Mesenchymal stem cell (in vitro differentiated cells and primary cell): ENCODE measurements at regions not wholly inside any gene's neighbourhood (a gene's known extent, or its start where the extent isn't known, plus 50 kb on each side); places are given as distances from the start of the nearest gene placed in this dataset.

Experiments used
- DNase-seq: peaks from one replicate; pipeline ENCODE4 v3.0.0-alpha.2; 2013
- H2AFZ ChIP-seq: one replicate; pipeline ENCODE4 v1.6.1; 2013; ENCODE audit warnings: low read depth, mild to moderate bottlenecking, control low read depth, inconsistent platforms, low read length, moderate library complexity
- H2AK5ac ChIP-seq: 2 replicates; pipeline ENCODE4 v1.6.1; 2013; ENCODE audit warnings: low read length, moderate library complexity, mild to moderate bottlenecking, inconsistent platforms; ENCODE audit not compliant: severe bottlenecking
- H2BK120ac ChIP-seq: one replicate; pipeline ENCODE4 v1.6.1; 2013; ENCODE audit warnings: low read depth, mild to moderate bottlenecking, inconsistent platforms, low read length, moderate library complexity
- H2BK12ac ChIP-seq, 2 experiments: one replicate each; pipeline ENCODE4 v1.6.1; 2013; ENCODE audit warnings: inconsistent platforms in 2 of 2, low read length in 2 of 2, mild to moderate bottlenecking in 2 of 2, moderate library complexity in 2 of 2, control low read depth in 1 of 2
- H2BK15ac ChIP-seq: one replicate; pipeline ENCODE4 v1.6.1; 2013; ENCODE audit warnings: mild to moderate bottlenecking, low read depth, inconsistent platforms; ENCODE audit not compliant: poor library complexity, severe bottlenecking
- H2BK5ac ChIP-seq: 2 replicates; pipeline ENCODE4 v1.6.1; 2013; ENCODE audit warnings: low read depth, mild to moderate bottlenecking, low read length, control low read depth, inconsistent platforms; ENCODE audit not compliant: poor library complexity, severe bottlenecking
- H3K14ac ChIP-seq, 2 experiments: one replicate each; pipeline ENCODE4 v1.6.1; 2013; ENCODE audit warnings: inconsistent platforms in 2 of 2, low read length in 2 of 2, control low read depth in 1 of 2, mild to moderate bottlenecking in 1 of 2, moderate library complexity in 1 of 2
- H3K18ac ChIP-seq, 2 experiments: one replicate each; pipeline ENCODE4 v1.6.1; 2013; ENCODE audit warnings: inconsistent platforms in 2 of 2, low read length in 2 of 2, control low read depth in 1 of 2, low read depth in 1 of 2, mild to moderate bottlenecking in 1 of 2
- H3K23ac ChIP-seq, 2 experiments: one replicate each; pipeline ENCODE4 v1.6.1; 2013; ENCODE audit warnings: inconsistent platforms in 2 of 2, low read length in 2 of 2, mild to moderate bottlenecking in 2 of 2, moderate library complexity in 2 of 2, control low read depth in 1 of 2
- H3K27ac ChIP-seq: 2 replicates; pipeline ENCODE4 v1.5.1; 2013; ENCODE audit warnings: mild to moderate bottlenecking, moderate library complexity, low read length, control low read depth, inconsistent platforms; ENCODE audit not compliant: poor library complexity, severe bottlenecking
- H3K27me3 ChIP-seq, 2 experiments: 2 replicates each; pipeline versions ENCODE4 v1.6.1 to v1.7.0; 2013; ENCODE audit warnings: low read length in 2 of 2, mild to moderate bottlenecking in 2 of 2, moderate library complexity in 2 of 2, control low read depth in 1 of 2, inconsistent platforms in 1 of 2; ENCODE audit not compliant: control insufficient read depth in 1 of 2, insufficient read depth in 1 of 2
- H3K36me3 ChIP-seq, 2 experiments: 2 replicates each; pipeline versions ENCODE4 v1.6.1 to v1.7.0; 2013; ENCODE audit warnings: low read length in 2 of 2, control low read depth in 1 of 2, inconsistent platforms in 1 of 2, low read depth in 1 of 2, mild to moderate bottlenecking in 1 of 2; ENCODE audit not compliant: insufficient read depth in 2 of 2, control insufficient read depth in 1 of 2
- H3K4ac ChIP-seq, 2 experiments: one replicate each; pipeline ENCODE4 v1.6.1; 2013; ENCODE audit warnings: inconsistent platforms in 2 of 2, low read length in 2 of 2, mild to moderate bottlenecking in 2 of 2, moderate library complexity in 2 of 2, control low read depth in 1 of 2, low read depth in 1 of 2
- H3K4me1 ChIP-seq: 2 replicates; pipeline ENCODE4 v1.6.1; 2013; ENCODE audit warnings: low read depth, low read length, control low read depth; ENCODE audit not compliant: control insufficient read depth, insufficient read depth
- H3K4me2 ChIP-seq: 2 replicates; pipeline ENCODE4 v1.6.1; 2013; ENCODE audit warnings: low read length, mild to moderate bottlenecking, inconsistent platforms; ENCODE audit not compliant: poor library complexity, severe bottlenecking
- H3K4me3 ChIP-seq, 2 experiments: 2 replicates each; pipeline versions ENCODE4 v1.5.1 to v1.7.0; 2013; ENCODE audit warnings: low read length in 2 of 2, mild to moderate bottlenecking in 2 of 2, control low read depth in 1 of 2, low read depth in 1 of 2; ENCODE audit not compliant: insufficient read depth in 1 of 2
- H3K79me1 ChIP-seq: replicated peaks from 2 replicates; pipeline ENCODE4 v1.6.1; 2013; ENCODE audit warnings: mild to moderate bottlenecking, control low read depth, low read length, inconsistent platforms; ENCODE audit not compliant: poor library complexity, severe bottlenecking
- H3K9ac ChIP-seq: 2 replicates; pipeline ENCODE4 v1.7.0; 2013; ENCODE audit warnings: mild to moderate bottlenecking, low read length, moderate library complexity
- H3K9me3 ChIP-seq: 2 replicates; pipeline ENCODE4 v1.7.0; 2013; ENCODE audit warnings: mild to moderate bottlenecking, low read length; ENCODE audit not compliant: control insufficient read depth
- H4K8ac ChIP-seq: one replicate; pipeline ENCODE4 v1.6.1; 2013; ENCODE audit warnings: inconsistent platforms, mild to moderate bottlenecking, low read length, moderate library complexity
- H4K91ac ChIP-seq: one replicate; pipeline ENCODE4 v1.6.1; 2013; ENCODE audit warnings: mild to moderate bottlenecking, low read length, inconsistent platforms
- WGBS: methylation state at CpG from one replicate; pipeline ENCODE4 v1.1.7; 2013; ENCODE audit warnings: mixed read lengths; 5-methylcytosine and 5-hydroxymethylcytosine counted together

GRCh38 chr2:16404551-16405300 lies 260.9 kb downstream of the CYRIA start:
- no peak overlapping the region for H2BK12ac ChIP-seq
- H2BK5ac ChIP-seq: no peak overlapping the region
- no peak overlapping the region for H3K4me2 ChIP-seq
- H2BK120ac ChIP-seq: no peak overlapping the region
- WGBS: 70% methylated on average over 5 of the region's 5 CpGs
- no peak overlapping the region for H4K8ac ChIP-seq
- no peaks in the 10 kb centered on the region for H3K9me3 ChIP-seq
- H3K4me1 ChIP-seq: no peaks in the 10 kb centered on the region
- no peak overlapping the region for H2AFZ ChIP-seq
- H4K91ac ChIP-seq: no peak overlapping the region
- no peaks in the 10 kb centered on the region for H3K27me3 ChIP-seq
- no peak overlapping the region for H3K23ac ChIP-seq
- DNase-seq: no peak
- no peak overlapping the region for H3K9ac ChIP-seq
- no peak overlapping the region for H2AK5ac ChIP-seq
- no peaks in the 10 kb centered on the region for H3K79me1 ChIP-seq
- no peak overlapping the region for H2BK15ac ChIP-seq
- H3K27ac ChIP-seq: no peak overlapping the region
- no peak overlapping the region for H3K14ac ChIP-seq
- H3K4ac ChIP-seq: no peak overlapping the region
- H3K36me3 ChIP-seq: no peaks in the 10 kb centered on the region
- no peak overlapping the region for H3K4me3 ChIP-seq
- no peak overlapping the region for H3K18ac ChIP-seq

- H3K14ac ChIP-seq: no peak overlapping the region
- no peak overlapping the region for H3K18ac ChIP-seq
- no peak overlapping the region for H4K8ac ChIP-seq
- no peak overlapping the region for H2AK5ac ChIP-seq
- 45% methylated on average over 3 of the region's 3 CpGs for WGBS
- H3K4me3 ChIP-seq: no peak overlapping the region
- no peaks in the 10 kb centered on the region for H3K27me3 ChIP-seq
- H2AFZ ChIP-seq: no peak overlapping the region
- no peaks in the 10 kb centered on the region for H3K9me3 ChIP-seq
- no peak overlapping the region for H3K4ac ChIP-seq
- H3K4me1 ChIP-seq: no peaks in the 10 kb centered on the region
- H3K27ac ChIP-seq: no peak overlapping the region
- no peak overlapping the region for H2BK5ac ChIP-seq
- H3K4me2 ChIP-seq: no peak overlapping the region
- H3K36me3 ChIP-seq: no peaks in the 10 kb centered on the region
- H3K9ac ChIP-seq: no peak overlapping the region
- no peak overlapping the region for H2BK12ac ChIP-seq
- no peak overlapping the region for H3K23ac ChIP-seq
- H3K79me1 ChIP-seq: no peaks in the 10 kb centered on the region
- no peak for DNase-seq
- no peak overlapping the region for H4K91ac ChIP-seq
- H2BK15ac ChIP-seq: no peak overlapping the region
- H2BK120ac ChIP-seq: no peak overlapping the region
Measured at GRCh38 chr2:16404146-16404545, 261.5 kb downstream of the CYRIA start.

- Histone ChIP-seq H2BK12ac (no peak overlapping the region), H2BK5ac (no peak overlapping the region), H4K8ac (no peak overlapping the region), H3K9ac (no peak overlapping the region), H2AK5ac (no peak overlapping the region), H3K27me3 (no peaks in the 10 kb centered on the region), H2BK15ac (no peak overlapping the region), H3K23ac (no peak overlapping the region), H2BK120ac (no peak overlapping the region), H3K4me3 (no peak overlapping the region), H3K9me3 (no peaks in the 10 kb centered on the region), H4K91ac (no peak overlapping the region), H3K36me3 (no peaks in the 10 kb centered on the region), H3K14ac (no peak overlapping the region), H3K4me1 (no peaks in the 10 kb centered on the region), H3K18ac (no peak overlapping the region), H2AFZ (no peak overlapping the region), H3K4ac (no peak overlapping the region), H3K79me1 (no peaks in the 10 kb centered on the region), H3K4me2 (no peak overlapping the region), H3K27ac (no peak overlapping the region)
- DNase-seq: no peak
- 75% methylated on average over 3 of the region's 5 CpGs for WGBS
Measured at GRCh38 chr2:16402891-16403290, 262.7 kb downstream of the CYRIA start.

- H3K4me2 ChIP-seq: no peak overlapping the region
- no peak overlapping the region for H2BK12ac ChIP-seq
- no peak overlapping the region for H2BK5ac ChIP-seq
- no peaks in the 10 kb centered on the region for H3K9me3 ChIP-seq
- no peak overlapping the region for H2AK5ac ChIP-seq
- no peak overlapping the region for H3K9ac ChIP-seq
- no peak overlapping the region for H4K91ac ChIP-seq
- no peak overlapping the region for H3K4me3 ChIP-seq
- H3K4ac ChIP-seq: no peak overlapping the region
- no peaks in the 10 kb centered on the region for H3K36me3 ChIP-seq
- no peaks in the 10 kb centered on the region for H3K4me1 ChIP-seq
- no peak for DNase-seq
- H2BK120ac ChIP-seq: no peak overlapping the region
- H3K79me1 ChIP-seq: no peaks in the 10 kb centered on the region
- WGBS: 63% methylated on average over 7 of the region's 7 CpGs
- H4K8ac ChIP-seq: no peak overlapping the region
- no peak overlapping the region for H2BK15ac ChIP-seq
- H3K27me3 ChIP-seq: no peaks in the 10 kb centered on the region
- no peak overlapping the region for H3K23ac ChIP-seq
- no peak overlapping the region for H3K27ac ChIP-seq
- no peak overlapping the region for H3K18ac ChIP-seq
- no peak overlapping the region for H2AFZ ChIP-seq
- no peak overlapping the region for H3K14ac ChIP-seq
Measured at GRCh38 chr2:16401761-16402300, 263.8 kb downstream of the CYRIA start.
